ENCODE measurements at regions not wholly inside any gene's neighbourhood (a gene's known extent, or its start where the extent isn't known, plus 50 kb on each side); places are given as distances from the start of the nearest gene placed in this dataset.

DNA sequence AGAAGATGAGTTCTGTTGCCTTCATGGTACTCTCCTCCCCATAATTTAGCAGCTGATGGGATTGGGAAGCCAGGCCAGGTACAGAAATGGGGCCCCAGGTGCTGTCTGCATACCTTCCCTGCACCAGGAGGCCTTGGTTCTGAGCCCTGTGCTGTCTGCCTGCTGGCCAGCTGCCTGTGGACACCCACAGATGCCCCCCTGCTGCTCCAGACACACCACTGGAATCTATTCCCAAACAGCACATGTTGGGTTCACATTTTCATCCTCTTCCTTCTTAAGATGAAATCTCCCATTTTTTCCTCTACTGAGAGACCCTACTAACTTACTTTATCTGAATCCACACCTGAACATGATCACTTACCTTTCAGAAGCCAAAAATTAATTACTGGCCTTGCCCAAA, 152.0 kb upstream of the CCDC68 start:
- CTCF ChIA-PET = no interaction called here
- POLR2A ChIA-PET = no interaction called here
- DNase-seq (ENCODE audit: extremely low spot score) = no peak
- TF ChIP-seq ARNT (IDR thresholded peaks at IDR 0.05) (no peak), BHLHE40 (IDR thresholded peaks at IDR 0.05; ENCODE audit: borderline replicate concordance) (no peak), SP1 (IDR thresholded peaks at IDR 0.05) (no peak), FOXK2 (IDR thresholded peaks at IDR 0.05) (no peak), FOXM1 (IDR thresholded peaks at IDR 0.05; ENCODE audit: borderline replicate concordance) (no peak), FOXA1 (IDR thresholded peaks at IDR 0.05) (no peak), CTBP1 (IDR thresholded peaks at IDR 0.05; ENCODE audit: borderline replicate concordance) (no peak), ELF4 (IDR thresholded peaks at IDR 0.05) (no peak), TARDBP (IDR thresholded peaks at IDR 0.05) (no peak)

DNA sequence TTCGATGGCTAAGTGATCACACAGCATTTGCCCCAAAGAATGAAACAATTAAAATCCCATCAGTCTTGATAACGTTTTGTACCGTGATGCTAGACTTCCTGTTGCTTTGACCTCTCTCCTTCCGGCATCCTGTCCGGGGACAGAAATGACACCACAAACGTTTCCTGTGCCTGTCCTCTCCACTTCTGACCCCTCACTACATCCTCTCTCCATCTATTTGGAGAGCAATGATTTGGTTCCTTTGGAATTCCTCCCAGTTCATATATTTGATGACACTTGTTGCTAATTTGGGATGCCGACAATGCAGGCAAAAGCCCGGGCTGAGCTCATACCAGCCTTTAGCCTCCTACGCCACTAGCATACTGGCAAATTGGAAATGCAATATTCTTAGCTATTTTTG, 151.2 kb upstream of the CCDC68 start:
- ChIA-PET POLR2A (no interaction called here), CTCF (no interaction called here)
- TF ChIP-seq ZNF384 (IDR thresholded peaks at IDR 0.05) (no peak), FOXM1 (IDR thresholded peaks at IDR 0.05; ENCODE audit: borderline replicate concordance) (no peak), NFRKB (IDR thresholded peaks at IDR 0.05) (no peak)
- TF ChIP-seq, protein P1, sequence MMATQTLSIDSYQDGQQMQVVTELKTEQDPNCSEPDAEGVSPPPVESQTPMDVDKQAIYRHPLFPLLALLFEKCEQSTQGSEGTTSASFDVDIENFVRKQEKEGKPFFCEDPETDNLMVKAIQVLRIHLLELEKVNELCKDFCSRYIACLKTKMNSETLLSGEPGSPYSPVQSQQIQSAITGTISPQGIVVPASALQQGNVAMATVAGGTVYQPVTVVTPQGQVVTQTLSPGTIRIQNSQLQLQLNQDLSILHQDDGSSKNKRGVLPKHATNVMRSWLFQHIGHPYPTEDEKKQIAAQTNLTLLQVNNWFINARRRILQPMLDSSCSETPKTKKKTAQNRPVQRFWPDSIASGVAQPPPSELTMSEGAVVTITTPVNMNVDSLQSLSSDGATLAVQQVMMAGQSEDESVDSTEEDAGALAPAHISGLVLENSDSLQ (IDR thresholded peaks at IDR 0.05) = no peak
- DNase-seq (ENCODE audit: extremely low spot score) = no peak

GRCh38 chr18:55109818-55110414, 150.7 kb upstream of the CCDC68 start:
- ChIA-PET POLR2A (no interaction called here), CTCF (no interaction called here)
- DNase-seq (ENCODE audit: extremely low spot score) = no peak
- no peak for TF ChIP-seq ELF4 (IDR thresholded peaks at IDR 0.05)
- TF ChIP-seq ARNT (IDR thresholded peaks at IDR 0.05) = no peak
- no peak for TF ChIP-seq BHLHE40 (IDR thresholded peaks at IDR 0.05; ENCODE audit: borderline replicate concordance)
- no peak for TF ChIP-seq HDGF (IDR thresholded peaks at IDR 0.05; ENCODE audit: borderline replicate concordance)

DNA sequence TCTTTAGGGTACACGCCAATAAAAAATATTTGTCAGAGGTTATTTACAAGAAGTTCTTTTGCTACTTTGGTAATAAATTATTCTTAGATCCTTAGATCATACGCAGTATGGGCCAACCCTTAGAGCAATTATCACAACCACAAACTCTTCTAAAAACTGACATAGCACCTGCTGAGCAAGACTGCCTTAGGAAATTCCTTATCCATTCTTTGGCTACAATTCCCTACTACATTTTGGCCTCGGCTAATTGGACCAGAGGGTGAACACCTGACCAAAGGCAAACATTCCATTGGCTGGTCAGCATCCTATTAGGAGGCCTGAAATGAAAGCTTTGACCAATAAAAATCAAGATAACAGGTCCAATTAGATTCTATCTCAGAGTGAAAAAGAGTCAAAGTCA, 147.6 kb upstream of the CCDC68 start:
- POLR2A ChIA-PET = no interaction called here
- no peak for DNase-seq (ENCODE audit: extremely low spot score)
- CTCF ChIA-PET = no interaction called here
- TF ChIP-seq, protein P1 (IDR thresholded peaks at IDR 0.05) = no peak
- TF ChIP-seq ARNT (IDR thresholded peaks at IDR 0.05) (no peak), HDGF (IDR thresholded peaks at IDR 0.05; ENCODE audit: borderline replicate concordance) (no peak), ZNF384 (IDR thresholded peaks at IDR 0.05) (no peak), FOXA1 (IDR thresholded peaks at IDR 0.05) (no peak), BHLHE40 (IDR thresholded peaks at IDR 0.05; ENCODE audit: borderline replicate concordance) (no peak), SP1 (IDR thresholded peaks at IDR 0.05) (no peak), FOXK2 (IDR thresholded peaks at IDR 0.05) (no peak), SUZ12 (IDR thresholded peaks at IDR 0.05) (no peak), TARDBP (IDR thresholded peaks at IDR 0.05) (no peak), LEF1 (IDR thresholded peaks at IDR 0.05; ENCODE audit: borderline replicate concordance) (no peak), CTBP1 (IDR thresholded peaks at IDR 0.05; ENCODE audit: borderline replicate concordance) (no peak), NFRKB (IDR thresholded peaks at IDR 0.05) (no peak), ELF4 (IDR thresholded peaks at IDR 0.05) (no peak)

- ChIA-PET POLR2A (no interaction called here), CTCF (no interaction called here)
- TF ChIP-seq TARDBP (IDR thresholded peaks at IDR 0.05) (no peak), ELF4 (IDR thresholded peaks at IDR 0.05) (no peak), L3MBTL2 (conservative IDR thresholded peaks at IDR 0.05) (no peak), SP1 (IDR thresholded peaks at IDR 0.05) (no peak), FOXK2 (IDR thresholded peaks at IDR 0.05) (no peak), LEF1 (IDR thresholded peaks at IDR 0.05; ENCODE audit: borderline replicate concordance) (no peak), ARNT (IDR thresholded peaks at IDR 0.05) (no peak), CTBP1 (IDR thresholded peaks at IDR 0.05; ENCODE audit: borderline replicate concordance) (no peak), HDGF (IDR thresholded peaks at IDR 0.05; ENCODE audit: borderline replicate concordance) (no peak)
- no peak for DNase-seq (ENCODE audit: extremely low spot score)
Measured at GRCh38 chr18:55106466-55106865, 147.2 kb upstream of the CCDC68 start.

DNA sequence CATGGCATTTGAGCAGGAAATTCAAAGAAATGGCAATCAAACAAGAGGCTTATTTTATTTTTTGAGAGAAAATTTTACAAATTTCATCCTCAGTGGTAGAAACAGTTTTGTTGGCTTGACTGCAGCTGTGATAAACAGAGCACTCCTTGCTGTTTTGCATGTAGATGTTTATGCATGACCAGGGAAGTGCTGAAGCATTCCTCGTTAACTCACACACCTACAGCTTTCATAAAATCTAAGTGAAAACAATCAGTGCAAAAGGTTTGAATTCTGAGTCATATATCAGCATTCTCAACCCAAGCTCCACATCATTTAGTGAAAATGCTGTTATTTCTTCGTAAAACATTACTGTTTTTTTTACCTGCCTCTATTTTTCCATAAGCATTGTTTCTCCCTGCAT, 146.6 kb upstream of the CCDC68 start:
- CTCF ChIA-PET = no interaction called here
- DNase-seq (ENCODE audit: extremely low spot score) = no peak
- POLR2A ChIA-PET = no interaction called here
- TF ChIP-seq ELF4 (IDR thresholded peaks at IDR 0.05) = no peak
- TF ChIP-seq ARNT (IDR thresholded peaks at IDR 0.05) = no peak
- TF ChIP-seq CTBP1 (IDR thresholded peaks at IDR 0.05; ENCODE audit: borderline replicate concordance) = no peak
- no peak for TF ChIP-seq NFRKB (IDR thresholded peaks at IDR 0.05)
- no peak for TF ChIP-seq BHLHE40 (IDR thresholded peaks at IDR 0.05; ENCODE audit: borderline replicate concordance)
- no peak for TF ChIP-seq FOXA1 (IDR thresholded peaks at IDR 0.05)
- no peak for TF ChIP-seq SP1 (IDR thresholded peaks at IDR 0.05)
- TF ChIP-seq FOXM1 (IDR thresholded peaks at IDR 0.05; ENCODE audit: borderline replicate concordance) = no peak
- no peak for TF ChIP-seq HDGF (IDR thresholded peaks at IDR 0.05; ENCODE audit: borderline replicate concordance)

GRCh38 chr18:55102958-55103456, 143.7 kb upstream of the CCDC68 start:
- TF ChIP-seq ELF4 (IDR thresholded peaks at IDR 0.05) (no peak), FOXM1 (IDR thresholded peaks at IDR 0.05; ENCODE audit: borderline replicate concordance) (no peak), FOXA1 (IDR thresholded peaks at IDR 0.05) (no peak), LEF1 (IDR thresholded peaks at IDR 0.05; ENCODE audit: borderline replicate concordance) (no peak), ZNF384 (IDR thresholded peaks at IDR 0.05) (no peak), L3MBTL2 (conservative IDR thresholded peaks at IDR 0.05) (no peak), NFRKB (IDR thresholded peaks at IDR 0.05) (no peak), FOXK2 (IDR thresholded peaks at IDR 0.05) (no peak), HDGF (IDR thresholded peaks at IDR 0.05; ENCODE audit: borderline replicate concordance) (no peak), ARNT (IDR thresholded peaks at IDR 0.05) (no peak), BHLHE40 (IDR thresholded peaks at IDR 0.05; ENCODE audit: borderline replicate concordance) (no peak), CTBP1 (IDR thresholded peaks at IDR 0.05; ENCODE audit: borderline replicate concordance) (no peak), SP1 (IDR thresholded peaks at IDR 0.05) (no peak)
- TF ChIP-seq, protein P1 (IDR thresholded peaks at IDR 0.05) = no peak
- DNase-seq (ENCODE audit: extremely low spot score) = no peak
- POLR2A ChIA-PET = no interaction called here
- CTCF ChIA-PET = interaction anchor here (0.6 kb wide), 1 partner anchor 955 kb away, joined by 3 read pairs; no protein-coding TSS in a partner anchor
